ENCODE measurements at regions not wholly inside any gene's neighbourhood (a gene's known extent, or its start where the extent isn't known, plus 50 kb on each side); places are given as distances from the start of the nearest gene placed in this dataset.

- no peak for TF ChIP-seq RELB (IDR thresholded peaks at IDR 0.05; ENCODE audit: low read depth)
Observed at GRCh38 chr1:219791766-219792165, 136.6 kb downstream of the SLC30A10 start (continued).

DNA sequence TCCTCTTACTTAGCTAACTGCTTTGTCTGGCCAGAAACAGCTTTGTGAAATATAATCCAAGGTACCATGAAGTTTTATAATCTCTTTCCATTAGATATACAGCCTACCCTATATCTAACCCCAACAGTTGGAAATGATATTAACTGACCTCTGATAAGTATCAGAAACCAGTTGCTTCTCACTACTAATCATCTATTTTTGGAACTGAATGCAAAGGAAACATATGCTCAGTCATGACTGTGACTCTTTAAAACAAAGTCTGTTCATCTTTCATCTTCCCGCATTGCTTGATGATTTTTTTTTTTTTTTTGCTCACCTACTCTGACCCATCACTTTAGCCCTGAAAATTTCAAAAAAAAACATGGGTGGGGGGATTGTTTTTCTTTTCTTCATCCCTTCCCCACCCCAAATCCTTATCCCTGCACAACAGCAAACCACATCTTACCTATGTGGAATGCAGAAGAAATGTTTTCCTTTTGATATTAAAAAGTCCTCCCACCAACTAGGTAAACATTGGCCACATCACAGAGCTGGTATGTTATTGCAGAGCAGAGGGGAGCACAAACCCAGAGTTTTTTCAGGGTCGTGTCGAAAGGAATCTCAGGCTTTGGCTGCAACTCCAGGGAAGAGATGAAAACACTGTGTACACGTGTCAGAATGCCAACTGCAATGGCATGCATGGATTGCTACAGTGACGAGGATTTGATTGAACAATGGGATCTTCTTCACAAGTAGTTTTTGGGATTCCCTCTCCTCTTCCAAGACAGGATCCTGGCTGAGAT lies 137.3 kb downstream of the SLC30A10 start:
- H3K79me2 ChIP-seq (ENCODE audit: control insufficient read depth, insufficient read depth, low read length), result no peaks in the 10 kb centered on the region
- no peaks in the 10 kb centered on the region for H3K36me3 ChIP-seq (ENCODE audit: control insufficient read depth in 2 of 2, insufficient read depth in 2 of 2, low read length in 1 of 2)
- H2AFZ ChIP-seq (ENCODE audit: control insufficient read depth, low read depth, low read length), result no peak overlapping the region
- in situ Hi-C loops (cut with MboI), result no loop called here
- ATAC-seq, result no peak
- H3K27ac ChIP-seq (ENCODE audit: control insufficient read depth, insufficient read depth), result no peak overlapping the region
- ChIA-PET RAD21 (ENCODE audit: unreplicated experiment) (no interaction called here), CTCF (no interaction called here), POLR2A (no interaction called here), SMC1A (ENCODE audit: uncharacterized antibody, unreplicated experiment) (no interaction called here)
- FAIRE-seq, result no peak
- no peak overlapping the region for H3K4me3 ChIP-seq
- intact Hi-C loops (cut with micrococcal nuclease; ENCODE audit: unreplicated experiment), result no loop called here
- H3K27me3 ChIP-seq (replicated peaks in 1 of 2; ENCODE audit: control insufficient read depth in 2 of 2, insufficient read depth in 2 of 2, low read length in 1 of 2), result no peaks in the 10 kb centered on the region; a peak in 2 of 4 replicates
- no peak for DNase-seq (ENCODE audit: low read depth, low spot score)
- TF ChIP-seq E2F4 (IDR thresholded peaks at IDR 0.05; ENCODE audit: low read depth, low read length) (no peak), BACH1 (IDR thresholded peaks at IDR 0.05; ENCODE audit: borderline replicate concordance) (no peak), NFXL1 (IDR thresholded peaks at IDR 0.05; ENCODE audit: borderline replicate concordance) (no peak), CBX3 (IDR thresholded peaks at IDR 0.05; ENCODE audit: borderline replicate concordance, low read depth) (no peak), ETV6 (conservative IDR thresholded peaks at IDR 0.05 in 1 of 2, IDR thresholded peaks at IDR 0.05 in 1 of 2; ENCODE audit: borderline replicate concordance in 1 of 2, low read depth in 1 of 2) (no peak), HDAC2 (IDR thresholded peaks at IDR 0.05) (no peak), TCF12 (IDR thresholded peaks at IDR 0.05; ENCODE audit: low read depth, low read length) (no peak), POLR2AphosphoS5 (IDR thresholded peaks at IDR 0.05; ENCODE audit: low read length) (no peak), PBX3 (IDR thresholded peaks at IDR 0.05; ENCODE audit: insufficient replicate concordance, low read depth, low read length) (no peak)
- TF ChIP-seq, protein P1, sequence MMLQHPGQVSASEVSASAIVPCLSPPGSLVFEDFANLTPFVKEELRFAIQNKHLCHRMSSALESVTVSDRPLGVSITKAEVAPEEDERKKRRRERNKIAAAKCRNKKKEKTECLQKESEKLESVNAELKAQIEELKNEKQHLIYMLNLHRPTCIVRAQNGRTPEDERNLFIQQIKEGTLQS (IDR thresholded peaks at IDR 0.05; ENCODE audit: borderline replicate concordance, extremely low read depth, low read depth, low read length), result no peak
- no peaks in the 10 kb centered on the region; the same call in 2 of the 3 replicates for H3K9me3 ChIP-seq (replicated peaks; ENCODE audit: control insufficient read depth, insufficient read depth, low read length)
- H3K4me1 ChIP-seq (ENCODE audit: control insufficient read depth, insufficient read depth, low read length), result peaks cover 3% of the 10 kb centered on the region; the same call in 1 of the 2 replicates
- no TSS peak for BruUV-seq (replicated peaks)
- no peak overlapping the region for H3K9ac ChIP-seq (ENCODE audit: control insufficient read depth, insufficient read depth, low read length)
- WGBS (ENCODE audit: insufficient coverage, insufficient replicate concordance, low lambda C conversion rate, missing lambda C conversion rate), result 19% methylated on average over 5 of the region's 5 CpGs
- H4K20me1 ChIP-seq (ENCODE audit: control insufficient read depth, insufficient read depth), result no peaks in the 10 kb centered on the region
- H3K4me2 ChIP-seq (ENCODE audit: control insufficient read depth, insufficient read depth), result no peak overlapping the region

Measured in GM12878 (cell line).